ENCODE measurements at regions not wholly inside any gene's neighbourhood (a gene's known extent, or its start where the extent isn't known, plus 50 kb on each side); places are given as distances from the start of the nearest gene placed in this dataset.

DNA sequence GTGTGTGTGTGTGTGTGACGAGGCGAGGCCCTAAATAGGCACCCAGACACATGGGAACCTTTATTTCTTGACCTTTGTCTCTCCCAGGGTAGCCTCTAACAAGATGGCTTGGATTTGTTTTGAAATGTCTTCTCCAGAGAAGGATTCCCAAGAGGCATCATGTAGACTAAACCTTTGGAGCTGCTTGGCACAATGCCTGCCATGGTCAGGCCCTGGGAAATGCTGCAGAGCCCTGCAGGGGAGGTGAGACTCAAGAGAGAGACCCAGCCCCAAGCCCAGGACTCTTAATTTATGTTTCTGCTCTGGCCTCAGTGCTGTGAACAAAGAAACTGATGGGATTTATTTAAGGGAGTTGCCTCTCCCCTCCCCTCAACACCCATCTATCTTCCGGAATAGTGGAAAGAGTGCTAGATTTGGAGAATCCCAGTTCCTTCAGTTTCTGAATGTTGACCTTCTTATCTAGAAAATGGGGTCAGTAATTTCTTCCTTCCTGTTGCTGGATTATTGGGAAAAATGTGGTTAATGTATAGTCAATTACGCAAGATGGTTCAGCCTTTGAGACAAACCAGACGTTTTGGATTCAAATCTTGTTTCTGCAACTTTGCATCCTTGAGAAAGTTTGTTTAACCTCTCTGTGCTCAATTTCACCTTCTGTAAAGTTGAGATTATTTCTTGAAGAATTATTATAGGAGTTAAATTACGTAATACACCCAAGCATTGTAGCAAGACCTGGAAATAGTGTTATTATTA is 434.8 kb downstream of the MAFB start:
- TF ChIP-seq, protein P1, sequence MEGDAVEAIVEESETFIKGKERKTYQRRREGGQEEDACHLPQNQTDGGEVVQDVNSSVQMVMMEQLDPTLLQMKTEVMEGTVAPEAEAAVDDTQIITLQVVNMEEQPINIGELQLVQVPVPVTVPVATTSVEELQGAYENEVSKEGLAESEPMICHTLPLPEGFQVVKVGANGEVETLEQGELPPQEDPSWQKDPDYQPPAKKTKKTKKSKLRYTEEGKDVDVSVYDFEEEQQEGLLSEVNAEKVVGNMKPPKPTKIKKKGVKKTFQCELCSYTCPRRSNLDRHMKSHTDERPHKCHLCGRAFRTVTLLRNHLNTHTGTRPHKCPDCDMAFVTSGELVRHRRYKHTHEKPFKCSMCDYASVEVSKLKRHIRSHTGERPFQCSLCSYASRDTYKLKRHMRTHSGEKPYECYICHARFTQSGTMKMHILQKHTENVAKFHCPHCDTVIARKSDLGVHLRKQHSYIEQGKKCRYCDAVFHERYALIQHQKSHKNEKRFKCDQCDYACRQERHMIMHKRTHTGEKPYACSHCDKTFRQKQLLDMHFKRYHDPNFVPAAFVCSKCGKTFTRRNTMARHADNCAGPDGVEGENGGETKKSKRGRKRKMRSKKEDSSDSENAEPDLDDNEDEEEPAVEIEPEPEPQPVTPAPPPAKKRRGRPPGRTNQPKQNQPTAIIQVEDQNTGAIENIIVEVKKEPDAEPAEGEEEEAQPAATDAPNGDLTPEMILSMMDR (conservative IDR thresholded peaks at IDR 0.05; ENCODE audit: low read depth, low read length), result no peak
- DNase-seq (ENCODE audit: low read depth), result no peak
- no peak overlapping the region for H3K4me3 ChIP-seq (ENCODE audit: low read depth, low read length)

DNA sequence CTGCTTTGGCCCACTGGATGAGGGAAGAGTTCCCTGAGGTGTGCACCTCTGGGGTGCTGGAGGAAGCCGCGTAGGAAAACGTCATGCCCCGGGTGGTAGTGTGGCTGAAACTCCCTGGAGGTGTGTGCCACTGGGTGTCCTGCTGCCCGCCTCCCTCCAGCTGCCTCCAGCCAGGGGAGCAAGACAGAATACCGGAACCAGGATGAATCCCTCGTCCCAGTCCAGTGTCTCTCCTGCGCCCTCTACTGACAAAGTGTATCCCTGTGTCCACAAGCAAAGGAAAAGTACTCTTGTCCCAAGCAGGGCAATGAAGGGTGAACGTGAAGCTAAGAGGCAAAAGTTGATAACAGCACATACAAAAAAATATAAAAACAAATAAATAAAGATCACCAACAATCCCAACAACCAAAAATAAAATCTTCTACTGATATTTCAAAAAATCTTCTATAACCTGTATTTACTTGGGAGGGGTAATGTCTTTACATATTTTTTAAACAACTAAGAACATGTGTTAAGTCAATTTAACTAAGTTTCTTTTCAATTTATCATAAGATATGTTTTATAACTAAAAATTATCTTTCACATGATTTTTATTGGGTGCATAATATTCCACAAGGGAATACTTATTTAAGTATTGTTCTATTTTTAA is 437.6 kb downstream of the MAFB start:
- peak; percentile 2 for DNase-seq (ENCODE audit: low read depth)
- TF ChIP-seq, protein P1 (conservative IDR thresholded peaks at IDR 0.05; ENCODE audit: low read depth, low read length), result peak; percentile 72
- H3K4me3 ChIP-seq (ENCODE audit: low read depth, low read length), result no peak overlapping the region

DNA sequence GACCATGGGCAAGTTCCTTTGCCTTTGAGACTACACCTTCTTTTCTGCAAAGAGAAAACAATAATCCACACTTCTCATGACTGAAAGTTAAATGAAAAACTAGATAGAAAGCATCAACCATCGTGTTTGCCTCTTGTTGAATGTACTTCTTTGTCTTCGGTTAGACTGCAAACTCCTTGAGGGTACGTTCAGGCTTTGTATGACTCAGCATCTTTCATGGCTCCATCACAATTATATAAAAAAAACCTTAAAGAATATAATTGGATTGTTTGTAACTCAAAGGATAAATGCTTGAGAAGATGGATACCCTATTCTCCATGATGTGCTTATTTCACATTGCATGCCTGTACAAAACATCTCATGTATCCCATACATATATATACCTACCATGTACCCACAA is 439.2 kb downstream of the MAFB start:
- H3K4me3 ChIP-seq (ENCODE audit: low read depth, low read length), result no peak overlapping the region
- no peak for DNase-seq (ENCODE audit: low read depth)
- TF ChIP-seq, protein P1 (conservative IDR thresholded peaks at IDR 0.05; ENCODE audit: low read depth, low read length), result no peak

DNA sequence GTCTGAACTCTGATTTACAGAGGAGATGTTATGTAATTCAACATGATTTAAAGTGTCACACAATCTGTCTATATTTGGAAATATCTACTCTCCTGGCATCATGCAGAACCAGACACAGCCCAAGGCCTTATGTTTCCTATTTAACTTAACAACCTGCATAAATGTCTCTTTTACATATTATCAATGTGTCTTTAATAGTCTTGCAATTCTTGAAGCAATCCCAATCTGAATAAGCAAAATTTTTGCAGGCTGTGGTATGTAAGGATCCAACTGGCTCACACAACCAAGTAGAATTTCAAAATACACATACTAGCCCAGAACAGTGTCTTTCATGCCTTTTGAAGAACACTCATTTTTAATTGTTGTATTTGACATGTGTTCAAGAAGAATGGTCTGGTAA is 443.2 kb downstream of the MAFB start:
- DNase-seq (ENCODE audit: low read depth), result no peak
- TF ChIP-seq, protein P1 (conservative IDR thresholded peaks at IDR 0.05; ENCODE audit: low read depth, low read length), result no peak
- H3K4me3 ChIP-seq (ENCODE audit: low read depth, low read length), result no peak overlapping the region

DNA sequence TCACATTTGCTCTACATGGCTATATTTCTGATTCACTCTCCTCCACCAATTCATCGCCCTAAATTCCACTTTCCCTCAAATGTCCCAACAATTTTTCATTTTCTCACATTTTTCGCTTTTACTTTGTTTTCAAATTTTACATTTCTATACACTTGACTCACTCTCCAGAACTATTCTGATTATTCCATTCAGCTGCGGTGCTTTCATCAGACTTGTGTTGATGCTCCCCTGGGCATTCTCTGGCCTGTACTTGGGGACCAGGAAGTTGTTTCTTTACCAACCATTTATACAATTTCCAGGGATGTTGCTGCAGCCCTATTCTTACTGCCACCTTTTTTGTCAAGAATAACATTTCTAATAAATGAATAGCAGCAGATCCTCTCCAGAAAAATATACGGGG is 444.8 kb downstream of the MAFB start:
- no peak overlapping the region for H3K4me3 ChIP-seq (ENCODE audit: low read depth, low read length)
- DNase-seq (ENCODE audit: low read depth), result no peak
- TF ChIP-seq, protein P1 (conservative IDR thresholded peaks at IDR 0.05; ENCODE audit: low read depth, low read length), result no peak

DNA sequence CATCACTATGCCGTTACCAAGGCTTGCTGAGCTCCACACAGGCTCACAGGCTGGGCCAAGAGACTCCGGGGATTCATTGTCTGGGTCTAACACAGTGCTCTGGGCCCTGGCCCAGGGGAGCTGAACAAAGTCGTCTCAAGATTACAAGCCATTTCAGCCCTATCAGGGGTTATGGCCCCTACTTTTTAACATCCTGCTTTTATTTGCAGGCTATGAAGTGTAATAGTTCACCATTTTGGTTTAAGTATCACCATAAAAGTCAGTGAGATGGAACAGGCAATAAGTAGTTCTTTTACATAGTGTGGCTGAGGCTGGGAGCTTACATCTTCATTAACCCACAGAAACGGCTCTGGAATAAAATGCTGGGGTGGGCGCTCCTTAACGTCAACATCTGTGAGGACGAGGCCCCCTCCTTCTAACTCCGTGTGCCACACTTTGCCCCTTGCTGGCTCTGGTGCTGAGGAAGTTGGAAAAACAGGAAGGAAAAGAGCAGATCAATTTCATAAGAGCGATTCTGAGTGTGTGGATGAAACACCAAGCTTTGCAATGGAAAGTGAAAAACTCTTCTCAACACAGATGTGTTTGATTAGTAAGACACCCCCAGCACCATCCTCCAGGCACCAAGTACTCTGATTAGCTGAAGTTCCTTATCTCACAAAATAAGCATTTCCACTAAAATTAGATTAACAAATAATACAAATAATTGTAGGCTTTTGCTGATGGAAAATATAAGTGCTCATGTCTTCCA is 447.3 kb downstream of the MAFB start:
- no peak for DNase-seq (ENCODE audit: low read depth)
- H3K4me3 ChIP-seq (ENCODE audit: low read depth, low read length), result no peak overlapping the region
- TF ChIP-seq, protein P1 (conservative IDR thresholded peaks at IDR 0.05; ENCODE audit: low read depth, low read length), result no peak

Measured in epithelial cell of proximal tubule (primary cell).